GM12874 (cell line): ENCODE measurements at regions not wholly inside any gene's neighbourhood (a gene's known extent, or its start where the extent isn't known, plus 50 kb on each side); places are given as distances from the start of the nearest gene placed in this dataset.

Source experiments
- TF ChIP-seq, protein P1 (sequence below): IDR thresholded peaks from 2 replicates; pipeline ENCODE4 v1.5.1; 2011; ENCODE audit warnings: low read depth, mild to moderate bottlenecking, control low read depth, low read length, moderate library complexity; ENCODE audit not compliant: insufficient read depth

DNA sequence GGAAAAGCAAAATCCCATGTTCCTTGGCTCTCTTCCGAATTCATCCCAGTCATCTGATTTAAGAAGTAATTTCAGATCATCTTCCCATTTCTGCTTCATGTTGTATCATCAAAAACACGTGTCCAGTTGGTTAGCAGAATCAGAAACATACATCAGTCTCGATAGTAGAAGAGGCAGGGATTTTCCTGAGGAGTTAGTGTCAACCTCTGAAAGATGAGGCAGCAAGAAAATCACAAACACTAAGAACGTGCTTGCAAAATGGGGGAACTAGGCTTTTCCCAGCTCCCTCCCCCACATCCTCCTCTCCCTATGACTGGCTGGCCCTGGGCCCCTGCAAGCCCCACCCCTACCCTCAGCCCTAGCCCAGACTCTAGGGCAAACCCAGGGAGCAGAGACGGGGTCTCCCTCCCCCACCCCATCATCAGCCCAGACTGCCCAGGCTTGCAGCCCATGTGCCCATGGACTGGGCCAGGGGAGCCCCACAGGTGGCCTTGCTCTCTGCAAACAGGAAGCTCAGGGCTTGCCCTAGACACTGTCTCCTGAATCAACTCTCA lies 161.0 kb upstream of the ID2 start:
- TF ChIP-seq, protein P1, sequence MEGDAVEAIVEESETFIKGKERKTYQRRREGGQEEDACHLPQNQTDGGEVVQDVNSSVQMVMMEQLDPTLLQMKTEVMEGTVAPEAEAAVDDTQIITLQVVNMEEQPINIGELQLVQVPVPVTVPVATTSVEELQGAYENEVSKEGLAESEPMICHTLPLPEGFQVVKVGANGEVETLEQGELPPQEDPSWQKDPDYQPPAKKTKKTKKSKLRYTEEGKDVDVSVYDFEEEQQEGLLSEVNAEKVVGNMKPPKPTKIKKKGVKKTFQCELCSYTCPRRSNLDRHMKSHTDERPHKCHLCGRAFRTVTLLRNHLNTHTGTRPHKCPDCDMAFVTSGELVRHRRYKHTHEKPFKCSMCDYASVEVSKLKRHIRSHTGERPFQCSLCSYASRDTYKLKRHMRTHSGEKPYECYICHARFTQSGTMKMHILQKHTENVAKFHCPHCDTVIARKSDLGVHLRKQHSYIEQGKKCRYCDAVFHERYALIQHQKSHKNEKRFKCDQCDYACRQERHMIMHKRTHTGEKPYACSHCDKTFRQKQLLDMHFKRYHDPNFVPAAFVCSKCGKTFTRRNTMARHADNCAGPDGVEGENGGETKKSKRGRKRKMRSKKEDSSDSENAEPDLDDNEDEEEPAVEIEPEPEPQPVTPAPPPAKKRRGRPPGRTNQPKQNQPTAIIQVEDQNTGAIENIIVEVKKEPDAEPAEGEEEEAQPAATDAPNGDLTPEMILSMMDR = no peak

DNA sequence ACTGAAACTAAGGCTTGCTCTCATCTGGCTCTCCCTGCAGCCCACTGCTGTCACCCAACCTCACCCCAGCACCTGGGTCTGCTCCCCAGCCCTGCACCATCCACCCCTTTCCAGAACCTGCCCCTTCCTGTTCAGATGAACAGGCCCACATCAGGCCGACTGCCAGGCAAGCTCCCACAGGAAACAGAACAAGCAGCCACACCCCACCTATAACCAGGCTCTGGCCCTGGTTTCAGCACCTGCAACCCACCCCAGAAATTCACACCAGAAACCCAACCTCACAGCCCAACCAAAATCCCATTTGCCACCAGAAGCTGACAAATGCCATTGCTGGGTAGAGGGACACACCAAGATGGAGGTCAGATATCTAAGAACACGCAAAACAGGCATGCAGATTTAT lies 159.2 kb upstream of the ID2 start:
- TF ChIP-seq, protein P1 = no peak

DNA sequence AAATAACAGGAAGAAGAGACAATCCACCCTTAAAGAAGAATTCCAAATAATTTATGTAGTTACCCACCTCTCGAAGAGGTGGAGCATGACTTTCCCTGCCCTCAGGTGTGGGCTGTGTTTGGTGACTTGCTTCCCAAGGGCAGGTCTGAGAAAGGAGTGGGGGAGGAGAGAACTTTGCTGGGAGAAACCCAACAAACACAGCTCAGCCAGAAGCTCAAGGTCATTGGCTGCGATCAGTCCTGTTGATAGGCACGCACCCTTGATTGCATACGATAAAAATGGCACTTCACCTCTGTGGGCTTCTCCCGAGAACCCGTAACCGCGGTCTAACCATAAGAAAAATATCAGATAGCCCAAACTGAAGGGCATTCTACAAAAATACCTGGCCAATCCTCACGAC lies 157.5 kb upstream of the ID2 start:
- TF ChIP-seq, protein P1 = no peak

DNA sequence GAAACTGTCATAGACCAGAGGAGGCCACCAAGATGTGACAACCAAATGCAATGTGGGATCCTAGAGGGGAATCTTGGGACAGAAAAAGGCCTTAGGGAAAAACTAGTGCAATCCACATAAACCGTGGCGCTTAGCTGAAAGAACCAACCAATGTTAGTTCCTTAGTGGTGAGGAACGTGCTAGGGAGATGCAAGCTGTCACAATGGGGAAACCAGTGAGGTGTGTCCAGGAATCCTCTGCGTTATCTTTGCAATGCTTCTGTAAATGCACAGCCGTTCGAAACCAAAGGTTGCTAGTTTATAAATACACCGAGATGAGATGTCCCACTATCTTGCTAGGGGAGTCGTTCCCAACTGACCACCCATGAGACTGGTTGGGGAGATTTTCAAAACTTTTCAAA lies 157.0 kb upstream of the ID2 start:
- TF ChIP-seq, protein P1 = no peak

DNA sequence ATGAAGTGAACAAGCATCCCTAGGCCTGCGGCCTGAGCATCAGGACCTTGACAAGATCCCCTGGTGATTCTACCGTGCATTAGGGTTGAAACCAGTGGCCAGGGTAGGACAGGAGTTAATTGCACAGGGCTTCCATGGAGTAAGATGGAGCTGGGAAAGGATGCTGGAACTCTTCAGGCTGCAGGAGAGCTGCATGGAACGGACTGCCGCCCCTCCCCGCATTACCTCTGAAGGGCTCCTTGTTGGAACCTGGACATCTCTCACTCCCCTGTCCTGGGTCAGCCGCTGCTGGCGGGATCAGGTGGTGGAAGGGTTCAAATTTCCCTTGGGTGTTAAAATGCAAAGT lies 156.6 kb upstream of the ID2 start:
- TF ChIP-seq, protein P1 = no peak

DNA sequence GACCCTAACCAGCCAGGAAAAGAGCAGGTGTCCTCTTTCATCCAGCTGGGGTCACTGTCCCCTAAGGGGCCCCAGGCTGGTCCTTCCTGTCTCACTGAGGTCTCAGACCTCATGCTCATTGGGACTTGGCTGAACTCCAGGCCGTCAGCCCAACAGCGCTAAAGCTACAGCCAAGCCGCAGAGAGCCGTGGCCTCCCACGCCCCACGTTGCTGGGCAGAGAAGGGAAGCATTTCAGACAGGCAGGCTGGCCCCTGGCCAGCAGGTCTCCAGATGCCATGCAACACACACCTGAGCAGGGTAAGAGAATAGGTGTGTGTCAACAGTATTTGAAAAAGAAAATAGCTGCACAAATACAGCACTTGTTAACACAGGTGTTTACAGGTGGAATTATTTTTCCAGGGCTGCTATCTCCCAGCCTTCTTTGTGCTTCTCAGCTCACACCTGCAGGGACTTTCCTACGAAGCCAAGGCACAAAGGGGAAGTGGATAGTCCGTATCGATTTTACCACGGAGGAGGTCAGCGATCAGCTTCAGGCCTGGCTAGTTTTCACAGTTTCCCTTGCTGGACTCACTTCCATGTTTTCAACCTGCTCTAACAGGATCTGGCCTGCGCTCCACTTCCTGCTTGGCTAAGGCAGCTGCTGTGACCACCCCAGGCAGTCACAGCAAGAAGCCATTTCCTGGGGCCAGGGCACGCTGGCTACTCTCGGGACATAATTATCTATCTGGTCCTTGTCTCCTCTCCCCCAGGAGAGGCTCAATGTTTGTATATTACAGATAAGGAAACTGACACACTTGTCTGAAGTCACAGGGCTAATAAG lies 156.1 kb upstream of the ID2 start:
- TF ChIP-seq, protein P1 = peak; percentile 63

DNA sequence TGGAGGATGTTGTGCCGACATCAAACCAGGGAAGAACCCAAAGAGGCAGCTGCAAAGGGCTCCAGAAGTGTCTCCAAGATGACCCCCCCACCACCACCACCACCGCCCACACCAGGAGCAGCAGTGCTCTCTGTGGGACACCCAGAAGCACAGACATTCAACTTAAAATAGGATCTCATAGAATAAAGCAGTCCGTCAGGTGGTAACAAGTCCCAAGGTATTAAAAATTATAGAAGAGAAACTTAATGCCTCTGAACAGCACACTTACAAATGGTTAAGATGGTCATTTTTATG lies 155.5 kb upstream of the ID2 start:
- TF ChIP-seq, protein P1 = no peak

DNA sequence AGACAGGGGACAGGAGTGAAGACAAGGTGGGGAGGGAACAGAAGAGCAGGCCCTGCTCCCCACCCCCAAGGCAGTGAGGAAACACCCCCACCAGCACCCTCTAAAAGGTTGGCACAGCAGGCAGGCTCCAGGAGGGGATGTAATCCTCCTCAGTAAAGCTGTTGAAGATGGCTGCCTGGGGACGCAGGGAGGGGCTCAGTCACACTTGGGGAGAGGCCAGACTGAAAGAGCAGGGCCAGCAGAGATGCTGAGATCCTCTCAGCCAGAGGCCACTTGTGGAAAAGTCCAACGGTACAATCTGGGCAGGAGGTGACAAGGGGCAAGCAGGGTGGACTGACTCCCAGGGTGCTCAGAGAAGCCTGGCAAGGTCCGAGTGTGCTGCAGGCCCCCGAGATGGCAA lies 154.8 kb upstream of the ID2 start:
- TF ChIP-seq, protein P1 = no peak
